Colonic mucosa (tissue), 4 donors: ENCODE measurements at regions not wholly inside any gene's neighbourhood (a gene's known extent, or its start where the extent isn't known, plus 50 kb on each side); places are given as distances from the start of the nearest gene placed in this dataset.

Experiments
- DNase-seq: peaks from one replicate; pipeline ENCODE4 v3.0.0-alpha.2; 2020
- H3K27ac ChIP-seq: fragments of 200-600 bp; one replicate; pipeline ENCODE4 v1.8.0; 2021
- H3K27me3 ChIP-seq: fragments of 200-600 bp; one replicate; pipeline ENCODE4 v1.8.0; 2021
- H3K36me3 ChIP-seq: fragments of 200-600 bp; one replicate; pipeline ENCODE4 v1.8.0; 2021
- H3K4me1 ChIP-seq: fragments of 200-600 bp; one replicate; pipeline ENCODE4 v1.8.0; 2021; ENCODE audit warnings: mild to moderate bottlenecking
- H3K4me3 ChIP-seq: fragments of 200-600 bp; one replicate; pipeline ENCODE4 v1.8.0; 2021
- H3K9ac ChIP-seq, 2 donors: one replicate each; pipeline ENCODE4 v1.7.0; 2013; ENCODE audit warnings: control low read depth in 2 of 2, low read depth in 2 of 2, low read length in 2 of 2
- H3K9me3 ChIP-seq: fragments of 200-600 bp; one replicate; pipeline ENCODE4 v1.8.0; 2021
- intact Hi-C: fragments of 100-400 bp; cut with DNase I; formaldehyde crosslinking; loops from one replicate; pipeline ENCODE4 v1.14.1; 2022
- TF ChIP-seq, protein P1 (sequence below): fragments of 200-600 bp; IDR thresholded peaks from one replicate; pipeline ENCODE4 v1.8.0; 2022; ENCODE audit warnings: antibody characterized with exemption, mild to moderate bottlenecking
- donor health status: healthy.
- donor health status: DM: no; HTN: no; CAD: no.
- donor health status: DM: no; HTN: no; CAD: no.

DNA sequence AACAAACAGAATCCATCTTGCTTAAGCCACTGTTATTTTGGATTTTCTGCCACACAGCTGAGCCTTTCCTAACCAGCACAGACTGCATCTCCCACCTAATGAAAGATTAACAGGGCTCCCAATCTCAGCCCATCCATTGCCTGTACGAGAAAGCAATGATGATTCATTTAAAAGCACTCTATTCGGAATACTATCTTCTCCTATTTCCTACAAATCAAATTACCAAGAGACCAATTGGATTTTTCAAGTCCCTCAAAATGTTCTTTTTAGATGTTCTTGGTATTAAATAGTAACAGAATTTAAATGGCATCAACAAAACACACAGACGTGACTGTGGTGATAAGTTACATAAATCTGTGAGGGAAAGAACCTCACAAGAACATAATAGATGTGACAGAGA is 324.1 kb downstream of the AGTPBP1 start:
- intact Hi-C loops: no loop called here
- no peak overlapping the region for H3K9ac ChIP-seq
- TF ChIP-seq, protein P1, sequence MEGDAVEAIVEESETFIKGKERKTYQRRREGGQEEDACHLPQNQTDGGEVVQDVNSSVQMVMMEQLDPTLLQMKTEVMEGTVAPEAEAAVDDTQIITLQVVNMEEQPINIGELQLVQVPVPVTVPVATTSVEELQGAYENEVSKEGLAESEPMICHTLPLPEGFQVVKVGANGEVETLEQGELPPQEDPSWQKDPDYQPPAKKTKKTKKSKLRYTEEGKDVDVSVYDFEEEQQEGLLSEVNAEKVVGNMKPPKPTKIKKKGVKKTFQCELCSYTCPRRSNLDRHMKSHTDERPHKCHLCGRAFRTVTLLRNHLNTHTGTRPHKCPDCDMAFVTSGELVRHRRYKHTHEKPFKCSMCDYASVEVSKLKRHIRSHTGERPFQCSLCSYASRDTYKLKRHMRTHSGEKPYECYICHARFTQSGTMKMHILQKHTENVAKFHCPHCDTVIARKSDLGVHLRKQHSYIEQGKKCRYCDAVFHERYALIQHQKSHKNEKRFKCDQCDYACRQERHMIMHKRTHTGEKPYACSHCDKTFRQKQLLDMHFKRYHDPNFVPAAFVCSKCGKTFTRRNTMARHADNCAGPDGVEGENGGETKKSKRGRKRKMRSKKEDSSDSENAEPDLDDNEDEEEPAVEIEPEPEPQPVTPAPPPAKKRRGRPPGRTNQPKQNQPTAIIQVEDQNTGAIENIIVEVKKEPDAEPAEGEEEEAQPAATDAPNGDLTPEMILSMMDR: no peak
- H3K36me3 ChIP-seq: no peaks in the 10 kb centered on the region
- no peak overlapping the region for H3K27ac ChIP-seq
- no peaks in the 10 kb centered on the region for H3K4me1 ChIP-seq
- no peak overlapping the region for H3K4me3 ChIP-seq
- no peaks in the 10 kb centered on the region for H3K27me3 ChIP-seq
- no peaks in the 10 kb centered on the region for H3K9me3 ChIP-seq
- no peak for DNase-seq

DNA sequence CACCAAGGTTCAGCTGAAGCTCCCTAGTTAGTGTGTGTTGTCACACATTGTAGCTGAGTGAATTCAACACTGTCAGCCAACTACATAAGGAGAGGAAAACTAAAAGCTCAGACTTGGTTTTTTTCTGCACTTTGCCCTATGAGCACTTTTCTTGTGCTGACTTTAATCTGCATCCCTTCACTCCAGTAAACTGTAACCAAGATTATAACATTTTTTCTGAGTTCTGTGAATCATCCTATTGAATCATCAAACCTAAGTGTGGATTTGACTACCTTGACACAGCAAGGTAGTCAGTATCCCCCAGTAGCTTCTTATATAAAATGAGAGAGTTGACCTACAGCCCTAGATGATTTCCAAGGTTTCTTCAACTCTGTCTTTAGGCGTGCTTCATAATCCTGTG is 325.0 kb downstream of the AGTPBP1 start:
- no peaks in the 10 kb centered on the region for H3K27me3 ChIP-seq
- H3K9me3 ChIP-seq: no peaks in the 10 kb centered on the region
- no peak overlapping the region for H3K4me3 ChIP-seq
- intact Hi-C loops: no loop called here
- H3K36me3 ChIP-seq: no peaks in the 10 kb centered on the region
- H3K9ac ChIP-seq: no peak overlapping the region
- DNase-seq: no peak
- TF ChIP-seq, protein P1: no peak
- no peak overlapping the region for H3K27ac ChIP-seq
- H3K4me1 ChIP-seq: no peaks in the 10 kb centered on the region

DNA sequence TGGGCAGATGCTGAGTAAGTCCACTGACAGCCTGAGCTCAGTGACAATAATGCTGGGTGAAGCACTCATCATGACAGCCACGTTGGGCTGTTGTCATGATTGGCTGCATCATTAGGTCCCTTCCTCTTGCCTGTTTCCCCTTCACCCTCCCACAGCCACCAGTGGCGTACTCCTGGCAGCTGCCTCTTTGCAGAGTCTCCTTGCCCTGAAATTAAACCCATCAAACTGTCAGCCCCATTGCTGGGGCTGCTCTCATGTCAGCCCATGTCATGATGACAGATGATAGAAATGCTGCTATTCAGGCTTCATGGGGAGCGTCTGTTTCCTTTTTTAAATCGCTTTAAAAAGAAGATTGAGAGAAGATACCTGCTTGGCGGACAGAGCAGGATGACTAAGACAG is 327.4 kb downstream of the AGTPBP1 start:
- H3K27me3 ChIP-seq: no peaks in the 10 kb centered on the region
- DNase-seq: no peak
- no peaks in the 10 kb centered on the region for H3K36me3 ChIP-seq
- no peak overlapping the region for H3K27ac ChIP-seq
- no peak overlapping the region for H3K9ac ChIP-seq
- TF ChIP-seq, protein P1: no peak
- no peaks in the 10 kb centered on the region for H3K4me1 ChIP-seq
- H3K9me3 ChIP-seq: no peaks in the 10 kb centered on the region
- intact Hi-C loops: no loop called here
- no peak overlapping the region for H3K4me3 ChIP-seq

DNA sequence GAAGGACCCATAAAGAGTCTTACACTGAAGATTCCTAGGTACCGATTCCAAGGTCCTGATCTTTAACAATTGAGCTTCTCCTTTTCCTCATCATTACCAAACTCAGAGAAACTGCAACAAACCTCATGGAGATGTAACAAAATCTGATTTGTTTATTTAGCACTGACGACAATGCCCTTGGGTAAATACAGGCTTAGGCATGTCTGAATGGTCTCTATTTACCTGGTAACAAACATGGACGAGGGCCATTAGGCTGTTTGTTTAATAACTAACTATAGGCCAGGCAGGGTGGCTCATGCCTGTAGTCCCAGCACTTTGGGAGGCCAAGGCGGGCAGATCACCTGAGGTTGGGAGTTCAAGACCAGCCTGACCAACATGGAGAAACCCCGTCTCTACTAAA is 333.3 kb downstream of the AGTPBP1 start:
- TF ChIP-seq, protein P1: no peak
- intact Hi-C loops: no loop called here
- no peak overlapping the region for H3K4me3 ChIP-seq
- DNase-seq: no peak
- H3K36me3 ChIP-seq: no peaks in the 10 kb centered on the region
- no peak overlapping the region for H3K27ac ChIP-seq
- no peaks in the 10 kb centered on the region for H3K27me3 ChIP-seq
- H3K4me1 ChIP-seq: no peaks in the 10 kb centered on the region
- H3K9me3 ChIP-seq: no peaks in the 10 kb centered on the region
- no peak overlapping the region for H3K9ac ChIP-seq

DNA sequence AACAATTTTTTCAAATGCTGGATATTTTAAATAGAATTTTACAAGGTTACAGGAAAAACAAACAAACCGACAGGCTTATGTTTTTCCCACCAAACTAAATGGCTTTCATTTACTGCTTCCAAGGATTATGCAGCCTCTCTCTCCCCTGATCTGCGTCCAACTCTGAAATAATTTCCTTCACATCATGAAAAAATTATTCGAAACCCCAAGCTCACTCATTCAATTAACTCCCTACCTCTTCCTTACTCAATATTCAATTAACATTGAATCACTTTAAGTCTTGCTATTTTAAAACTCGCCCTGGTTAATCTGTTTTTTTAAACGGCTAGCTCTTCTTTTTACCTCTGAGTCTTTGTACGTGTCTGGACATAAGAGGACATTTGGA is 336.2 kb downstream of the AGTPBP1 start:
- Histone ChIP-seq H3K36me3 (no peaks in the 10 kb centered on the region), H3K9ac (no peak overlapping the region), H3K27ac (no peak overlapping the region), H3K27me3 (no peaks in the 10 kb centered on the region), H3K4me1 (no peaks in the 10 kb centered on the region), H3K4me3 (no peak overlapping the region), H3K9me3 (no peaks in the 10 kb centered on the region)
- TF ChIP-seq, protein P1: no peak
- intact Hi-C loops: no loop called here
- DNase-seq: no peak
